HUDEP-2 (cell line): ENCODE measurements at regions not wholly inside any gene's neighbourhood (a gene's known extent, or its start where the extent isn't known, plus 50 kb on each side); places are given as distances from the start of the nearest gene placed in this dataset.
A peak's percentile ranks its signal among the peaks of the same experiment; 100 is the strongest.

Source experiments
- DNase-seq, 76 experiments: peaks; one replicate each; lab custom pipeline; 2025; ENCODE audit not compliant: unreplicated experiment in 76 of 76; lab: John Stamatoyannopoulos, UW

GRCh38 chr9:107673861-107674720, 184.5 kb upstream of the KLF4 start:
- no peak for DNase-seq

DNA sequence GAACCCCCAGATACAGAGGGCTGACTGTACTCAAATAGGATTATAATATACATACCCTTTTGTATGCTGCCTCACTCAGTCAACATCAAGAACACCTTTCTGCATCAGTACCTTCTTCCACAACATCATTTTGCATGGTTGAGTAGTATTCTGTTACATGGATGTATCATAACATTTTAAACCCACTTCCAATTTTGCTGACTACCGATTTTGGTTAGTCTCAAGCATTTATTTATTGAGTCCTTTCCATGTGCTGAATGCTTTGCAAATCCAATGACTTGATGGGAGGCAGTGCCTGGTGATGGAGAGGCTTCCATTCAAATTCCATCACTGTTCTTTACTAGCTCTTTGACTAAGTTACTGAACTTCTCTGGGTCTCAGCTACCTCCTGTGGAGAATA, 182.0 kb upstream of the KLF4 start:
- no peak for DNase-seq

GRCh38 chr9:107669422-107669821, 179.9 kb upstream of the KLF4 start:
- no peak for DNase-seq

GRCh38 chr9:107667231-107668070, 177.9 kb upstream of the KLF4 start:
- no peak for DNase-seq

DNA sequence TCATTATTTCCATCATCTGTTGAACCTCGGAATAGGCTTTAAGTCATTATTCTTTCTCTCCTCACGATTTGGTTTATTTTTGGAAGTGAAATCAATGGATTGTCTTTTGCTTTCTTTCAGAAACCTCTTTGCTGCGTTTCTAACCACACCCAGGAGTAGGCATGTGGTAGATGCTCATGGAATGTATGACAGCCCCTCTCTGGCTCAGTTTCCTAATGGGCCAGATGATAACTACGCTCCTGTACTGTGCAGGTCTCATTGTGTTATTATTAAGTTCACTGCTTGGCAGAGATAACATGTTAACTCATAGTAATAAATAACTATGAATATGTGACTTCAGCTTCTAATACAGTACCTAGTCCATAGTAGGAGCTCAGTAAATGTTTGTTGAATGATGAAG, 175.5 kb upstream of the KLF4 start:
- DNase-seq = no peak

DNA sequence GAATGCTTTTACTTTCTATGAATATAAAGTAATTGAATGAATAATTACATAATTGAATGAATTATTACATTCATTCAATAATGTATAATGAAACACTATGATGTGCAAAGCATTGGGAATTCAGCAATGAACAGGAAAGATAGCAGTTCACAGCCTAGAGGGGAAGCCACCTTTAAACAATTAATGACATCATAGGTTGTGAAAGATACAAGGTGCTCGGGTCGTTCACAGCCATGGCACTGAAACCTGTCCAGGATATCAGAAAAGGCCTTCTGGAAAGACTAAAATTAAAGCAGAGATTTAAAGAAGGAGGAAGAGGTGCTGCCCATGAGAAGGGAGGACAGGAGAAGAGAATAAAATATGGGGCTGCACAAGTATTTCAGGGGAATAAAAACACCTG, 171.4 kb upstream of the KLF4 start:
- DNase-seq = no peak

- DNase-seq = no peak
Measured at GRCh38 chr9:107653263-107653821, 163.8 kb upstream of the KLF4 start.

DNA sequence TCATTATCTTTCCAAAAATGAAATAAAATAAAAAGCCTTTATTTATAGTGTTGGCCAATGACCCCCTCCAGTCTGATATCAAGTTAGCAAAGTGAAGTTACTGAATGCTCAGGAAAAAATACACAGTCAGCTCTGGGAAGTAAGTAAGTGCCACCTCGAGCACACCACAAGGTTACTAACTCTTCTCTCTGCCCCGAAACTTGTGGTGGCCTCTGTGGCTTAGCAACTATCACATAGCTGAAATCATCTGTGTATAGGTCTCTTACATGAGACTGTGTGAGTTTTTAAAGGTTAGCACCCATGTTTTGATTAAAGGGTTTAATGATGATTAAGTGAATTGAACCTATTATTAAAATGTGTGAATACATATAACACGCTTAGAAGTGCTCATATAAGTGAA, 161.4 kb upstream of the KLF4 start:
- DNase-seq = no peak

DNA sequence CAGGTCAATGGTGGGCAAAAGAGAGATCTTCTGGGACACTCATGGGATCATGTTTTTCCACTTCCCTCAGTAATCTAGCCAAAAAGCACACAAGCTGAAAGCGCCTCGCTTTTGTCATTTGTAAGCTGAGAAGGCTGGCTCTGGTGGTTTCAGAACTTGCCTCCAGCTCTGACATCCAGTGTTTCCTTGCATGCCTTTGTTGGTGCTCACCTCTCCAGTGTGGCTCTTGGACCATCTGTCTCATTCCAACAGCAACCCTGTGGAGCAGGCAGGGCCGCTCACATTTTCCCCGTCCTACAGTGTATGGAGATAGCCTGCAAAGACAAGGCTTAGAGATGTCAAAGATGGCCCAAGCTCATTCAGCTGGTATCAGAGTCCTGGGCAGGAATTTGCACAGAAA, 160.8 kb upstream of the KLF4 start:
- no peak for DNase-seq

DNA sequence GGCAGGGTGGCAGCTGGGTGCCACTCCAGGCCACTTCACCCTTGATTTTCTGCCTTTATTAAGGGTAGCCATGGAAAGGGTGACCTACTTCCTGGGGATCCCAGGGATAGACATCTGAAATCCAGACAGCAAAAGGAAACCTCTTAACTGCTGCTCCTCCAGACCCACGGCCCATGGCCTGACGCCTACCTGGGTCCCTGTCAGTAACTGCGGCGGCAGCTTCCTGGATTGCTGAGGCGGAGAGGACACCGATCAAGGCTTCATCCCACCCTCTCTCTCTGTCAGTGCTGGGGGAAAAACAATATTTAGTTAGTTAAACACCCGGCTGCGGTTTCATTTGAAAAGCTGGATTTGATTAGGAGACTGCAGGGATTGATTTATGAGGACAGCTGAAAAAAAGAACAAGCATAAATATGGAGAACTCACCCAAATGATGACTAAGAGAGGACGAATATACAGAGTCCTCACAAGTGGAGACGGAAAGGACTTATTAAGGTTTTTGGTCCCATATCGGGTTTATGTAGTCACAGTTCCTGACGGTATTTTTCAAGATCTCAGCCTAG, 158.7 kb upstream of the KLF4 start:
- no peak for DNase-seq

DNA sequence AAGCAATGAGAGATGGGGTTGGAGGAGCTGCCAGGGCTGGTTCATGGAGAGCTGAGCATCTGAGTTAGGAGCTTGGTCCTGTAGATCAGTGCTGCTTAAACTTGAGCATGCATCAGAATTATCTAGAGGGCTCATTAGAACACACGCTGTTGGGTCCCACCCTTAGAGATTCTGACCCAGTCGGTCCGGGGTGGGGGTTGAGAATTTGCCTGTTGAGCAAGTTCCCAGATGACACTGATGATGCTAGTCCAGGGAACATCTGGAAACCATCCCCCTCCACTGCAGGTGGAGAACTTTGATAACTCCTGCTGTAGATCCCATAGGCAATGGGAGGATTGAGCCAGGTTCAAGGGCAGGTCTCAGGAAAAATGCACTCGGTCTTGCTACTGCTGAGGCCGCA, 158.0 kb upstream of the KLF4 start:
- no peak for DNase-seq

DNA sequence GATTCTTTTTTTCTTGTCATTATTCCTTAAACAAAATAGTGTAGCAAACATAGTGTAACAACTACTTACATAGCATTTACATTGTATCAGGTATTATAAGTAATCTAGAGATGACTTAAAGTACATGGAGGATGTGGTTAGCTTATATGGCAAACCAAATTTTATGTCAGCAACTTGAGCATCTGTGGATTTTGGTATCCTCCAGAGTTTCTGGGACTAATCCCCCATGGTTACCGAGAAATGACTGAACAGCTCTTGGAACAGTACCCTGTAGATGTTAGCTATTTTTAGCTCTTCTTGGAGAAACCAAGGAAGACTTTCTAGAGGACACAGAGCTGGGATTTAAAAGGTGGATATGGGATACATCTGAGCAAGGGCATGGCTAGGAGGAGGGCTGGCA, 157.6 kb upstream of the KLF4 start:
- no peak for DNase-seq

GRCh38 chr9:107645464-107645833, 155.9 kb upstream of the KLF4 start:
- no peak for DNase-seq

DNA sequence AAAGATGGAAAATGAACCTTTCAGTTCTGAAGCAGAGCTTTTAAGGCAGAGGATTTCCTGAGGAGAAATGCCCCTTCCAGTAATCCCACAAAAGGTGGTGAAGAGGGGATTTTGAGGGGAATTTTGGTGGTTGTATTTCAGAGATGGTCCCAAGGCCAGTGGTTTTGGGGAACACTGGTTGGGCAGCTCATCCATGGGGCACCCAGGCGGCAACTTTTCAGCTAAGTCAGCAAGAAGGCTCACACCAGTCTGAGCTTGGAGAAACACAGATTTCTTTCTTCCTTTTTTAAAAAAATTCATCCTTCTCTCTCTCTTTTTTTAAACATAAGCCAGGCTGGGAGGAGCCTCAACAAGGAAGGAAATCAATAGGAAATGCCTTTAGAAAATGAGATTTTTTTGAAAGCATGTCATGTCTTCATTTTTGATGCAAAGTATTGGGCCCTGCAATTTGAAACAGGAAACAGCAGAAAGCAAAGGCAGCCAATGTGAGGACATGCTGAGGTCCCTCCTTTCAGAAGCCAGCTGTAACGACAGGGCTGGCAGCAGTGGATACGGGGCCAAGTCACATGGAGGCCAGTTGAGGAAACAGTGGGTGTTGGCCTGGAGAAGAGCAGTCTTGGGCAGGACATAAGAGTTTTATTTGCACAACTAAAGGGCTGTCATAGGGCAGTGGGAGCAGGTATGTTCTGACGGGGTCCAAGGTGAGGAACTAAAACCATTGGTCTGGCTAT, 155.3 kb upstream of the KLF4 start:
- DNase-seq = no peak

GRCh38 chr9:107639426-107639825, 149.9 kb upstream of the KLF4 start:
- peak in 4 of 76 experiments; percentile 1 to 36 (median 8) for DNase-seq

DNA sequence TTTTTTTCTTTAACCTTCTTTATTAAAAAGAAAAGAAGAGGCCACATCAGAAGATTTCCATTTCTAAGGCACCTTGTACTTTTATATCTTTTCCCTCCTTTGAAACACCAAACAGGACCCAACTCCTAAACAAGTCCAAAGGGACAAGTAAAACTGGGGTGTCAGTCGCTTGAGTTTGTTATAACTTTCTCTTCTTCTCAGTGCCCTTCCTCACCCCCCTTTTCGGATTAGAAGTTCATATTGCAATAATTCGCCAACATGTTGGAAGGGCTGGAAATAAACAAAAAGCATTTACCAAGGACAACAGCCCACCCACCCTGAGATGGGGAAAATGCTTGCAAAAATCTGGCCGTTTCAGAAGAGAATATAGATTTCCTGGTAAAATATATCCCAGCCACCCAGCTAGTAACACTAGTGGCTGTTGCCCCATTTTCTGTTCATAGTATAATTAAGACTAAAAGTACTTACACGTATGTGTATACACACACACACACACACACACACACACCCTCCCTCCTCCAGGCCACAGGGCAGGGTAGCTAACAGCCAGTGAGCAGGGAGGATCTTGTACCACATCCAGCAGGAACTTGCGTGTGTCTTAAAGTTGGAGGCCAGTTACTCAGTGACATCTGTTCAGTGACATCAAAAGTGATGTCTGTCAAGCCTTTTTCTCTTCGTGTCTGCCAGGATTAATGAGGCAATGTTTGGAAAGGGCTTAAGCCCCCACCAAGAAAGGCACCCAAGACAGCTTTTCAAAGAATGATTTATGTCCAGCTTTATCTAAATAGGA, 149.1 kb upstream of the KLF4 start:
- no peak for DNase-seq

- no peak for DNase-seq
Measured at GRCh38 chr9:107637421-107638420, 148.2 kb upstream of the KLF4 start.

GRCh38 chr9:107636571-107637381, 147.2 kb upstream of the KLF4 start:
- DNase-seq = no peak
